ENCODE measurements at regions not wholly inside any gene's neighbourhood (a gene's known extent, or its start where the extent isn't known, plus 50 kb on each side); places are given as distances from the start of the nearest gene placed in this dataset.
"Not testable (repeated sequence)": the region's sequence is repeated elsewhere in the genome, so short reads cannot be mapped to it uniquely, and the experiment has no call there.

DNA sequence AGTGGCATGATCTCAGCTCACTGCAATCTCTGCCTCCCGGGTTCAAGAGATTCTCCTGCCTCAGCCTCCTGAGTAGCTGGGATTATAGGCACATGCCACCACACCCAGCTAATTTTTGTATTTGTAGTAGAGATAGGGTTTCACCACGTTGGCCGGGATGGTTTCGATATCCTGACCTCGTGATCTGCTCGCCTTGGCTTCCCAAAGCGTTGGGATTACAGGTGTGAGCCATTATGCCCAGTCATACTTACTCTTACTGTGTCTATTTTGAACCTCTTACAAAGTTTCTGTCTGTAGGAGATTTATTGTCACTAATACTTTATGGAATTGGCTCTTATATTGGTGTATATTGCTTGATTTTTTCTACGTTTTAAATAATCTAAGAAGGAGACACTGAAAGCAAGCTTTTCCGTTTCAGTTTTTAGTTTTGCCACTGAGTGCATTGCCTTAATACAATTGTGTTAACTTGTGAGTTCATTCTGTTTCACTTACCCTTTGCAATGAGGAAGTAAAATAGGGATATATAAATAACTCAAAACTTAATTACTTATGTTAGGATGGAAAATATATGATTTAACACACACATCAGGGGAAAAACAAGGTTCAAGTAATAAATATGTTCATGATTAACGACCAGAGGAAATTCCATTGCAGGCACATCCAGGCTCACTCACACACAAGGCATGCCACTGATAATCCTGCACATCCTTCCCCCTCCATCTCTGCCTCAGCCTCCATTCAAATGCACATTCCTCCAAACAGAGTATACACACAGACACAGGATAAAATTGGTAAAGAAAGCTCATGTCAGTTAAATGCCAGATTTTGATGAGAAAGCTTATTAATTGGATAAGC is 279.3 kb upstream of the RASGRP1 start:
- no peak overlapping the region for H3K4me3 ChIP-seq (ENCODE audit: control insufficient read depth, low read depth, low read length)
- TF ChIP-seq, protein P1, sequence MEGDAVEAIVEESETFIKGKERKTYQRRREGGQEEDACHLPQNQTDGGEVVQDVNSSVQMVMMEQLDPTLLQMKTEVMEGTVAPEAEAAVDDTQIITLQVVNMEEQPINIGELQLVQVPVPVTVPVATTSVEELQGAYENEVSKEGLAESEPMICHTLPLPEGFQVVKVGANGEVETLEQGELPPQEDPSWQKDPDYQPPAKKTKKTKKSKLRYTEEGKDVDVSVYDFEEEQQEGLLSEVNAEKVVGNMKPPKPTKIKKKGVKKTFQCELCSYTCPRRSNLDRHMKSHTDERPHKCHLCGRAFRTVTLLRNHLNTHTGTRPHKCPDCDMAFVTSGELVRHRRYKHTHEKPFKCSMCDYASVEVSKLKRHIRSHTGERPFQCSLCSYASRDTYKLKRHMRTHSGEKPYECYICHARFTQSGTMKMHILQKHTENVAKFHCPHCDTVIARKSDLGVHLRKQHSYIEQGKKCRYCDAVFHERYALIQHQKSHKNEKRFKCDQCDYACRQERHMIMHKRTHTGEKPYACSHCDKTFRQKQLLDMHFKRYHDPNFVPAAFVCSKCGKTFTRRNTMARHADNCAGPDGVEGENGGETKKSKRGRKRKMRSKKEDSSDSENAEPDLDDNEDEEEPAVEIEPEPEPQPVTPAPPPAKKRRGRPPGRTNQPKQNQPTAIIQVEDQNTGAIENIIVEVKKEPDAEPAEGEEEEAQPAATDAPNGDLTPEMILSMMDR (IDR thresholded peaks at IDR 0.05; ENCODE audit: control insufficient read depth, insufficient read depth, low read depth, low read length, missing control alignments): no peak
- DNase-seq (ENCODE audit: low read depth): peak; percentile 91

DNA sequence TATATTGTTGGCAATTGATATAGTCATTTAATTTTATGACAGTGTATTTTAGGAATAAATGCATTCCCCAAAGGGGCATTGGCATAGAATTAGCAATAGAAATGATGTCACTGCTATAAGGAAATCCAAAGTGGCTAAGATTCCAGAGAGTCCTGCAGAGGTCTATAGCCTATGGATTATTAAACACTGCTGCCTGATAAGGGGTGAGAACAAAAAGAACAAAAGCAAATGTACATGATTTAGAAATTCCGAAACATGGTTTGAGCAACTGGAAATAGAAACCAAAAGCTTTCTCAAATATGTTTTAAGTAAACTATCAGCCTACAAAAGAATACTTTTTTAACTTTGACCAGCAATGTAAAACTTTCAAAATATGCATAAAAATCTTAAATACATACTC is 280.1 kb upstream of the RASGRP1 start:
- DNase-seq (ENCODE audit: low read depth): no peak
- no peak overlapping the region for H3K4me3 ChIP-seq (ENCODE audit: control insufficient read depth, low read depth, low read length)
- TF ChIP-seq, protein P1 (IDR thresholded peaks at IDR 0.05; ENCODE audit: control insufficient read depth, insufficient read depth, low read depth, low read length, missing control alignments): no peak

DNA sequence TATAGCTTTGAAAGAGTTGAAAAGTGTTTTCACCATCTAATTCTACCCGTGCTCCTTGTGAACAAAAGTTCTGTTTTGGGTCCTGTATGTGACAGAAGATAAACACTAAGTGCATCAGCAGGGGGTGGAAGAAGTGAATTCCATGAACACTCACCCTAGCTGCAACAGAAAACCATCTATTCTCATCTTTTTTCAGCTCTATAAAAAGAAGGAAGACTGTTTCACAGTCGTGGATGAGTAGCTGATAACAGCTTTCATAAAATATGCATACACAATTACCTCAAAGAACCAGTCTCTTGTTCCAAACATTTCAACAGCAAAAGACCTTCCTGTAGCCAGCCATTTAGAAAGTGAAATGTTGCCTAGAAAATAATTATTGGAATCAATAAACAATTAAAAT is 281.7 kb upstream of the RASGRP1 start:
- no peak overlapping the region for H3K4me3 ChIP-seq (ENCODE audit: control insufficient read depth, low read depth, low read length)
- no peak for DNase-seq (ENCODE audit: low read depth)
- TF ChIP-seq, protein P1 (IDR thresholded peaks at IDR 0.05; ENCODE audit: control insufficient read depth, insufficient read depth, low read depth, low read length, missing control alignments): no peak

DNA sequence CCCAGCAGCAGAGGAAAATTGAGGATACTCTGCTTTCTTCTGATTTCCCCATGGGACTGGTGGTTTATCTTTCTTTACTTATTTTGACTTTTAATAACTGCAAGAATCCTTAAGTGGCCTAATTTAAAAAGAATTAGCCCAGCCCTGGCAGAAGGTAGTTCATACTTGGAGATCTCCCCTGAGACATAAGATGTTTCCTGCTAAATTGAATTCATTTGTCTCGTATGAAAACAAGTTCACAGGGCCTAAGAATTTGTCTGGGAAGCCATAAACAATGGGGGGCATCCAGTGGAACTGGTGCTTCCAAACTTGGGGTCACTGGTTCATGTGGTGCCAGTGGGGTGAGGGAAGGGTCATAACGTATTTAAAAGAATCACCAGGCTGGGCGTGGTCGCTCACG is 283.1 kb upstream of the RASGRP1 start:
- TF ChIP-seq, protein P1 (IDR thresholded peaks at IDR 0.05; ENCODE audit: control insufficient read depth, insufficient read depth, low read depth, low read length, missing control alignments): no peak
- no peak for DNase-seq (ENCODE audit: low read depth)

DNA sequence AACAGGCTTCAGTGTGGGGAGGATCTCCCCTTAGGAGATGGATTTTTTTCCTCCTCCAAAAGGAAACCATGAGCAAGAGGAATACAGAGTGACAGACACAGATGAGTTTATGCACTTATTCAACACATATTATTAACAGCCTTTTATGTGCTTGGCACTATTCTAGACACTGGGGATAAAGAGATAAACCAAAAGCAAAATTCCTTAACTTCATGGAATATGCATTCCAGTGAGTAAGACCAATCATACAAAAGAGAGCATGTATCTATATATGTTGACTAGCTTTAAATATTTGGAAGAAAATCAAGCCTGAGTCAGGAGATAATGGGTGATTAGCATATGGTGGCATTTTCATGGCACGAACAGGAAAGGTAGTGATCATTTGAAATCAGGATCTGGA is 284.4 kb upstream of the RASGRP1 start:
- TF ChIP-seq, protein P1 (IDR thresholded peaks at IDR 0.05; ENCODE audit: control insufficient read depth, insufficient read depth, low read depth, low read length, missing control alignments): no peak
- H3K4me3 ChIP-seq (ENCODE audit: control insufficient read depth, low read depth, low read length): no peak overlapping the region
- DNase-seq (ENCODE audit: low read depth): no peak

More for the DNA sequence above, 283.1 kb upstream of the RASGRP1 start:
- H3K4me3 ChIP-seq (ENCODE audit: control insufficient read depth, low read depth, low read length): no peak overlapping the region

DNA sequence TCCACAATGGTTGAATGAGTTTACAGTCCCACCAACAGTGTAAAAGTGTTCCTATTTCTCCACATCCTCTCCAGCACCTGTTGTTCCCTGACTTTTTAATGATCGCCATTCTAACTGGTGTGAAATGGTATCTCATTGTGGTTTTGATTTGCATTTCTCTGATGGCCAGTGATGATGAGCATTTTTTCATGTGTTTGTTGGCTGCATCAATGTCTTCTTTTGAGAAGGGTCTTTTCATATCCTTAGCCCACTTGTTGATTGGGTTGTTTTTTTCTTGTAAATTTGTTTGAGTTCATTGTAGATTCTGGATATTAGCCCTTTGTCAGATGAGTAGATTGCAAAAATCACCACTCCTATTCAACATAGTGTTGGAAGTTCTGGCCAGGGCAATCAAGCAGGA is 287.6 kb upstream of the RASGRP1 start:
- not testable (repeated sequence) for H3K4me3 ChIP-seq (ENCODE audit: control insufficient read depth, low read depth, low read length); DNase-seq (ENCODE audit: low read depth)

DNA sequence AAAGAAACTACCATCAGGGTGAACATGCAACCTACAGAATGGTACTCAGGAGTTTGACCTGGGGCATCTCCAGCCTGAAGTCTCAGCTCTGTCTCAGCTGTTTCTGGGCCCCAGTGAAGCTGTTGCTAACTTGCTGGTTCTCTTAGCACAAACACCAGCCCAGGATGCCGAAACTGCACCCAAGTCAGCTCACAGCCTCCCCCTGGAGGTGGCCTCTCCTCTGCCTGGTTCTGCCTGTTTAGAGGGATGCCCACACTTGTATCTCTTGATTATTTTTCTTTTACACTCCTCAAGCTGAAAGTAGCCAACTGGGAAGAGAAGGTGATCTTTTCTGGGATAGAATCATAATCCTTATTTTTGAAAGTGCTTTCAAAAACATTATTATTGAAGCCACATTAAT is 289.0 kb upstream of the RASGRP1 start:
- H3K4me3 ChIP-seq (ENCODE audit: control insufficient read depth, low read depth, low read length): no peak overlapping the region
- no peak for DNase-seq (ENCODE audit: low read depth)
- TF ChIP-seq, protein P1 (IDR thresholded peaks at IDR 0.05; ENCODE audit: control insufficient read depth, insufficient read depth, low read depth, low read length, missing control alignments): peak; percentile 43

Measured in AG09309 (cell line).